C4-2B (cell line): ENCODE measurements at regions not wholly inside any gene's neighbourhood (a gene's known extent, or its start where the extent isn't known, plus 50 kb on each side); places are given as distances from the start of the nearest gene placed in this dataset.

ENCODE experiments used
- ZFX ChIP-seq: fragments of 450-650 bp; IDR thresholded peaks from 2 replicates; pipeline ENCODE4 v1.6.1; 2017
- TF ChIP-seq, protein P1 (sequence below): fragments of 450-650 bp; conservative IDR thresholded peaks from 2 replicates; pipeline ENCODE4 v1.5.1; 2017; ENCODE audit warnings: mild to moderate bottlenecking

DNA sequence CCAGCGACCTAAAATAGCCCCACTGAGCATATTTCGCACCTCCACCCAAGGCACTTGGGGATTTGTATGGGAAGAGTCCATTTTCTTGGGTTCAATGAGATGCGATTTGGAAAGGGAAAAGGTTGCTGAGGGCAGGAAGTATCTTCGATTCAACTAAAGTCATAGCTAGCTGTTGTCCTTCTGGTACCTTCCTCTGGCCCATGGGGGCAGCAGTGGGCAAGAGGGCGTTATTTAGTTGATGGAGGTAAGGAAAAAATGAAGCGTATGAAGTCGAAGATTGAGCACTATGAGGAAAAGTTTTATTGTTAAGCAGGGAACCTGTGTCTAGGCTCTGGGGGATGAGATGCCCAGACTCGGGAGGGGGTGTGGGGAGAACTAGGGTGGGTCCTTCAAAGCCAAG is 135.4 kb downstream of the EVX1 start:
- TF ChIP-seq, protein P1, sequence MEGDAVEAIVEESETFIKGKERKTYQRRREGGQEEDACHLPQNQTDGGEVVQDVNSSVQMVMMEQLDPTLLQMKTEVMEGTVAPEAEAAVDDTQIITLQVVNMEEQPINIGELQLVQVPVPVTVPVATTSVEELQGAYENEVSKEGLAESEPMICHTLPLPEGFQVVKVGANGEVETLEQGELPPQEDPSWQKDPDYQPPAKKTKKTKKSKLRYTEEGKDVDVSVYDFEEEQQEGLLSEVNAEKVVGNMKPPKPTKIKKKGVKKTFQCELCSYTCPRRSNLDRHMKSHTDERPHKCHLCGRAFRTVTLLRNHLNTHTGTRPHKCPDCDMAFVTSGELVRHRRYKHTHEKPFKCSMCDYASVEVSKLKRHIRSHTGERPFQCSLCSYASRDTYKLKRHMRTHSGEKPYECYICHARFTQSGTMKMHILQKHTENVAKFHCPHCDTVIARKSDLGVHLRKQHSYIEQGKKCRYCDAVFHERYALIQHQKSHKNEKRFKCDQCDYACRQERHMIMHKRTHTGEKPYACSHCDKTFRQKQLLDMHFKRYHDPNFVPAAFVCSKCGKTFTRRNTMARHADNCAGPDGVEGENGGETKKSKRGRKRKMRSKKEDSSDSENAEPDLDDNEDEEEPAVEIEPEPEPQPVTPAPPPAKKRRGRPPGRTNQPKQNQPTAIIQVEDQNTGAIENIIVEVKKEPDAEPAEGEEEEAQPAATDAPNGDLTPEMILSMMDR: no peak
- no peak for TF ChIP-seq ZFX
